PC-3 (cell line): ENCODE measurements at regions not wholly inside any gene's neighbourhood (a gene's known extent, or its start where the extent isn't known, plus 50 kb on each side); places are given as distances from the start of the nearest gene placed in this dataset.

Experiments
- ATAC-seq: fragments of 200-7000 bp; cut with Tn5 transposase; 2 replicates; pipeline ENCODE4 v1.9.1; 2020; ENCODE audit warnings: mild to moderate bottlenecking, moderate library complexity
- BruUV-seq: library from RNA; stranded (reverse); fragments of 400-500 nt; replicated peaks from 2 replicates; lab custom pipeline; 2021; lab: Mats Ljungman, UMichigan
- CTCF ChIA-PET: fragments of 300-600 bp; sonication (Branson Sonifier 250); formaldehyde crosslinking; loops from one replicate; lab custom pipeline; 2022; ENCODE audit warnings: antibody characterized with exemption; lab: Charles Lee
- POLR2A ChIA-PET: fragments of 300-600 bp; sonication (Branson Sonifier 250); formaldehyde crosslinking; loops from one replicate; lab custom pipeline; 2022; ENCODE audit warnings: antibody characterized with exemption; ENCODE audit not compliant: unreplicated experiment; lab: Charles Lee
- DNase-seq: peaks from one replicate; pipeline ENCODE4 v3.0.0-alpha.2; 2015
- H2AFZ ChIP-seq: fragments of 300-600 bp; sonication (generic); 2 replicates; pipeline ENCODE4 v1.6.0; 2016; ENCODE audit warnings: antibody characterized with exemption, low read length
- H3F3A ChIP-seq: fragments of 300-600 bp; sonication (generic); one replicate; pipeline ENCODE4 v1.6.0; 2017; ENCODE audit warnings: antibody characterized with exemption, low read length, control low read depth, mild to moderate bottlenecking; ENCODE audit not compliant: unreplicated experiment
- H3K27ac ChIP-seq: fragments of 300-600 bp; sonication (generic); 2 replicates; pipeline ENCODE4 v1.5.1; 2016; ENCODE audit warnings: mild to moderate bottlenecking, low read length
- H3K27me3 ChIP-seq: fragments of 300-600 bp; sonication (generic); 2 replicates; pipeline ENCODE4 v1.6.1; 2016; ENCODE audit warnings: low read length, mixed read lengths
- H3K36me3 ChIP-seq: fragments of 300-600 bp; sonication (generic); 2 replicates; pipeline ENCODE4 v1.6.1; 2016; ENCODE audit warnings: low read depth, mixed run types, low read length, mixed read lengths
- H3K4me1 ChIP-seq: fragments of 300-600 bp; sonication (generic); 2 replicates; pipeline ENCODE4 v1.5.1; 2016; ENCODE audit warnings: low read length; ENCODE audit not compliant: insufficient read depth
- H3K4me2 ChIP-seq: fragments of 300-600 bp; sonication (generic); 2 replicates; pipeline ENCODE4 v1.6.0; 2016; ENCODE audit warnings: low read length
- H3K4me3 ChIP-seq: fragments of 300-600 bp; sonication (generic); 2 replicates; pipeline ENCODE4 v1.5.1; 2016; ENCODE audit warnings: mild to moderate bottlenecking, low read length, mixed read lengths
- H3K79me2 ChIP-seq: fragments of 300-600 bp; sonication (generic); 2 replicates; pipeline ENCODE4 v1.6.1; 2017; ENCODE audit warnings: low read length, mixed read lengths
- H3K9ac ChIP-seq: fragments of 300-600 bp; sonication (generic); 2 replicates; pipeline ENCODE4 v1.6.0; 2016; ENCODE audit warnings: mild to moderate bottlenecking, low read length
- H3K9me2 ChIP-seq: fragments of 300-600 bp; sonication (generic); replicated peaks from 2 replicates; pipeline ENCODE4 v1.6.1; 2016; ENCODE audit warnings: mixed run types, low read length, mixed read lengths
- H3K9me3 ChIP-seq: fragments of 300-600 bp; sonication (generic); 2 replicates; pipeline ENCODE4 v1.6.1; 2016; ENCODE audit warnings: low read length, mixed read lengths
- H4K20me1 ChIP-seq: fragments of 300-600 bp; sonication (generic); 2 replicates; pipeline ENCODE4 v1.6.1; 2016; ENCODE audit warnings: low read length, mixed read lengths
- EZH2 ChIP-seq: fragments of 300-600 bp; sonication (generic); IDR thresholded peaks from one replicate; pipeline ENCODE4 v1.6.1; 2017; ENCODE audit warnings: antibody characterized with exemption, mild to moderate bottlenecking, low read length; ENCODE audit not compliant: unreplicated experiment
- EZH2phosphoT487 ChIP-seq: fragments of 300-600 bp; sonication (generic); IDR thresholded peaks from 2 replicates; pipeline ENCODE4 v1.6.1; 2018; ENCODE audit warnings: mild to moderate bottlenecking, antibody characterized with exemption, low read length, borderline replicate concordance
- intact Hi-C: fragments of 100-400 bp; cut with micrococcal nuclease; formaldehyde crosslinking; loops from 2 replicates; pipeline ENCODE4 v1.9.0; 2023
- TF ChIP-seq, protein P1 (sequence below): fragments of 300-600 bp; sonication (generic); conservative IDR thresholded peaks from 2 replicates; pipeline ENCODE4 v1.5.1; 2017; ENCODE audit warnings: antibody characterized with exemption, low read depth, mild to moderate bottlenecking, low read length

- Histone ChIP-seq H3K4me2 (no peak overlapping the region), H3K27ac (no peak overlapping the region), H4K20me1 (no peaks in the 10 kb centered on the region), H3F3A (no peaks in the 10 kb centered on the region), H2AFZ (no peak overlapping the region), H3K4me1 (no peaks in the 10 kb centered on the region), H3K27me3 (no peaks in the 10 kb centered on the region), H3K79me2 (no peaks in the 10 kb centered on the region), H3K9me2 (no peaks in the 10 kb centered on the region), H3K4me3 (no peak overlapping the region), H3K9me3 (no peaks in the 10 kb centered on the region), H3K9ac (no peak overlapping the region), H3K36me3 (no peaks in the 10 kb centered on the region)
- ATAC-seq (no peak), DNase-seq (no peak)
- POLR2A ChIA-PET = no interaction called here
- intact Hi-C loops = no loop called here
- no peak for TF ChIP-seq EZH2
- TF ChIP-seq, protein P1, sequence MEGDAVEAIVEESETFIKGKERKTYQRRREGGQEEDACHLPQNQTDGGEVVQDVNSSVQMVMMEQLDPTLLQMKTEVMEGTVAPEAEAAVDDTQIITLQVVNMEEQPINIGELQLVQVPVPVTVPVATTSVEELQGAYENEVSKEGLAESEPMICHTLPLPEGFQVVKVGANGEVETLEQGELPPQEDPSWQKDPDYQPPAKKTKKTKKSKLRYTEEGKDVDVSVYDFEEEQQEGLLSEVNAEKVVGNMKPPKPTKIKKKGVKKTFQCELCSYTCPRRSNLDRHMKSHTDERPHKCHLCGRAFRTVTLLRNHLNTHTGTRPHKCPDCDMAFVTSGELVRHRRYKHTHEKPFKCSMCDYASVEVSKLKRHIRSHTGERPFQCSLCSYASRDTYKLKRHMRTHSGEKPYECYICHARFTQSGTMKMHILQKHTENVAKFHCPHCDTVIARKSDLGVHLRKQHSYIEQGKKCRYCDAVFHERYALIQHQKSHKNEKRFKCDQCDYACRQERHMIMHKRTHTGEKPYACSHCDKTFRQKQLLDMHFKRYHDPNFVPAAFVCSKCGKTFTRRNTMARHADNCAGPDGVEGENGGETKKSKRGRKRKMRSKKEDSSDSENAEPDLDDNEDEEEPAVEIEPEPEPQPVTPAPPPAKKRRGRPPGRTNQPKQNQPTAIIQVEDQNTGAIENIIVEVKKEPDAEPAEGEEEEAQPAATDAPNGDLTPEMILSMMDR = no peak
- TF ChIP-seq EZH2phosphoT487 = no peak
- BruUV-seq = no TSS peak
- CTCF ChIA-PET = no interaction called here
These were observed 1133.1 kb downstream of the PLA2G4A start for GRCh38 chr1:187961895-187962294.

DNA sequence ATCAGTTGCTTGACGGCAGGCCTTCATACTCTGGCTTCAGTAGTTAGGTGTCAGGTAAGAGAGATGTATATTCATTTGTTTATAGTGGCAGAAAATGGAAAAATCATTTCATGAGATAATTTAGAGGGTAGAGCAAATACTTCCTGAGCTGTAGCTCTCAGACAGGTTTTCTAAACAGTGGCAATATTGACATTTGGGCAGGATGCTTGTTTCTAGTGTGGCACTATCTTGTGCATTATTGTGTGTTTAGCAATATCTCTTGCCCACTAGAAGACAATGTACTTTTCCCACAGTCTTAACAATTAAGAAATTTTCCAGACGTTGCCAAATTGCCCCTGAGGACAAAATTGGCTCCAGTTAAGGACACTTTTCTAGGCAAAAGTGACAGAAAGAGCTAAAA, 1143.1 kb downstream of the PLA2G4A start:
- Histone ChIP-seq H3K4me3 (no peak overlapping the region), H3K27ac (no peak overlapping the region), H3K9me2 (no peaks in the 10 kb centered on the region), H3K36me3 (no peaks in the 10 kb centered on the region), H3K4me1 (no peaks in the 10 kb centered on the region), H2AFZ (no peak overlapping the region), H3K9ac (no peak overlapping the region), H3F3A (no peaks in the 10 kb centered on the region), H4K20me1 (no peaks in the 10 kb centered on the region), H3K9me3 (no peaks in the 10 kb centered on the region), H3K4me2 (no peak overlapping the region), H3K27me3 (no peaks in the 10 kb centered on the region), H3K79me2 (no peaks in the 10 kb centered on the region)
- TF ChIP-seq EZH2 = no peak
- TF ChIP-seq, protein P1 = no peak
- TF ChIP-seq EZH2phosphoT487 = no peak
- ATAC-seq (no peak), DNase-seq (no peak)
- no TSS peak for BruUV-seq
- intact Hi-C loops = no loop called here
- ChIA-PET POLR2A (no interaction called here), CTCF (no interaction called here)

- ChIA-PET CTCF (no interaction called here), POLR2A (no interaction called here)
- intact Hi-C loops = no loop called here
- no peak for DNase-seq
- Histone ChIP-seq H4K20me1 (no peaks in the 10 kb centered on the region), H3K36me3 (no peaks in the 10 kb centered on the region), H3K9me2 (no peaks in the 10 kb centered on the region), H3K4me2 (no peak overlapping the region), H3K27ac (no peak overlapping the region), H3K4me3 (no peak overlapping the region), H3F3A (no peaks in the 10 kb centered on the region), H3K9ac (no peak overlapping the region), H2AFZ (no peak overlapping the region), H3K79me2 (no peaks in the 10 kb centered on the region), H3K4me1 (no peaks in the 10 kb centered on the region), H3K9me3 (no peaks in the 10 kb centered on the region), H3K27me3 (no peaks in the 10 kb centered on the region)
- BruUV-seq = no TSS peak
- ATAC-seq = no peak
- TF ChIP-seq EZH2 (no peak), EZH2phosphoT487 (no peak)
- TF ChIP-seq, protein P1 = no peak
These were observed 1148.5 kb downstream of the PLA2G4A start for GRCh38 chr1:187977298-187977697.
